HepG2 (cell line): ENCODE measurements at regions not wholly inside any gene's neighbourhood (a gene's known extent, or its start where the extent isn't known, plus 50 kb on each side); places are given as distances from the start of the nearest gene placed in this dataset.
A peak's percentile ranks its signal among the peaks of the same experiment; 100 is the strongest.

Experiments used
- ATAC-seq: fragments of 200-7000 bp; cut with Tn5 transposase; 3 replicates; pipeline ENCODE4 v1.9.1; 2020; ENCODE audit warnings: mild to moderate bottlenecking, moderate library complexity
- BruUV-seq: library from RNA; stranded (reverse); fragments of 400-500 nt; replicated peaks from 2 replicates; lab custom pipeline; 2021; lab: Mats Ljungman, UMichigan
- CTCF ChIA-PET: fragments of 300-600 bp; formaldehyde crosslinking; extraction: SDS; loops from one replicate; lab custom pipeline; 2021; ENCODE audit warnings: low total read pairs, inconsistent platforms, low intra/inter-chr PET ratio; lab: Yijun Ruan, JAX
- POLR2A ChIA-PET: fragments of 350-600 bp; sonication (Branson Sonifier 250); formaldehyde crosslinking; loops from one replicate; lab custom pipeline; 2020; ENCODE audit warnings: antibody characterized with exemption, inconsistent platforms; lab: Yijun Ruan, JAX
- DNase-seq: peaks from one replicate; pipeline ENCODE4 v3.0.0-alpha.2; 2015; ENCODE audit warnings: low spot score
- FAIRE-seq: peaks from 3 replicates; lab custom pipeline; 2011; peaks lifted over from hg19 to GRCh38; lab: Jason Lieb, UNC
- H2AFZ ChIP-seq: one replicate; pipeline ENCODE4 v1.6.1; 2011; ENCODE audit warnings: low read length, inconsistent platforms
- H3K27ac ChIP-seq: fragments of 300-600 bp; 3 replicates; pipeline ENCODE4 v1.8.0; 2011; ENCODE audit warnings: mixed run types, mild to moderate bottlenecking, mixed read lengths, low read length, inconsistent platforms; ENCODE audit not compliant: insufficient read depth; ENCODE audit errors: extremely low read length
- H3K27me3 ChIP-seq, 2 experiments: fragments of 200-600 bp in 1 of 2; 2 replicates in 1 of 2; 3 replicates in 1 of 2; pipeline versions ENCODE4 v1.6.0 to v1.8.0; 2011; ENCODE audit warnings: low read length in 2 of 2, mild to moderate bottlenecking in 2 of 2, moderate library complexity in 2 of 2, inconsistent platforms in 1 of 2; ENCODE audit not compliant: insufficient read depth in 2 of 2, control insufficient read depth in 1 of 2
- H3K36me3 ChIP-seq, 2 experiments: fragments of 200-600 bp in 1 of 2; replicated peaks in 1 of 2; 2 replicates in 1 of 2; 3 replicates in 1 of 2; pipeline versions ENCODE4 v1.5.1 to v1.8.0; 2011; ENCODE audit warnings: low read length in 2 of 2, inconsistent platforms in 1 of 2; ENCODE audit not compliant: insufficient read depth in 2 of 2, control insufficient read depth in 1 of 2
- H3K4me1 ChIP-seq: 2 replicates; pipeline ENCODE4 v1.5.1; 2012; ENCODE audit warnings: low read length, inconsistent platforms; ENCODE audit not compliant: insufficient read depth
- H3K4me2 ChIP-seq: 2 replicates; pipeline ENCODE4 v1.6.0; 2011; ENCODE audit warnings: low read depth, low read length, inconsistent platforms
- H3K4me3 ChIP-seq, 3 experiments: fragments of 200-600 bp in 1 of 3; sonication (generic), shearing (Covaris generic) in 1 of 3; replicated peaks in 1 of 3; 2 replicates each; pipeline ENCODE4 v1.5.1; 2011 to 2016; ENCODE audit warnings: low read length in 3 of 3, inconsistent platforms in 2 of 3, low read depth in 2 of 3, mild to moderate bottlenecking in 2 of 3, control low read depth in 1 of 3, mixed read lengths in 1 of 3; ENCODE audit not compliant: insufficient read depth in 1 of 3
- H3K79me2 ChIP-seq: one replicate; pipeline ENCODE4 v1.6.1; 2011; ENCODE audit warnings: low read length, inconsistent platforms; ENCODE audit not compliant: insufficient read depth
- H3K9ac ChIP-seq: 2 replicates; pipeline ENCODE4 v1.6.0; 2011; ENCODE audit warnings: mild to moderate bottlenecking, low read depth, low read length, inconsistent platforms; ENCODE audit not compliant: insufficient read depth
- H3K9me3 ChIP-seq: 2 replicates; pipeline ENCODE4 v1.5.1; 2012; ENCODE audit warnings: mild to moderate bottlenecking, low read length
- H4K20me1 ChIP-seq: 2 replicates; pipeline ENCODE4 v1.6.0; 2011; ENCODE audit warnings: inconsistent platforms, mild to moderate bottlenecking, low read length, moderate library complexity; ENCODE audit not compliant: insufficient read depth
- HOXA3 ChIP-seq: sonication (generic); formaldehyde crosslinking; IDR thresholded peaks from 2 replicates; pipeline ENCODE4 v1.5.0; 2020; ENCODE audit warnings: missing genetic modification reagents
- HOXA5 ChIP-seq: sonication (generic); formaldehyde crosslinking; IDR thresholded peaks from 2 replicates; pipeline ENCODE4 v1.4.0; 2020; ENCODE audit warnings: missing genetic modification reagents
- MAFF ChIP-seq: IDR thresholded peaks from 2 replicates; pipeline ENCODE4 v1.6.1; 2011; ENCODE audit warnings: low read depth, low read length, improper control_type of control experiment
- MAFK ChIP-seq, 2 experiments: IDR thresholded peaks in 1 of 2; conservative IDR thresholded peaks in 1 of 2; 2 replicates each; pipeline ENCODE4 v1.6.1; 2011; ENCODE audit warnings: improper control_type of control experiment in 2 of 2, low read length in 2 of 2
- MEIS1 ChIP-seq: sonication (generic); formaldehyde crosslinking; IDR thresholded peaks from 2 replicates; pipeline ENCODE4 v1.9.0; 2021; ENCODE audit warnings: mild to moderate bottlenecking, missing genetic modification reagents, moderate library complexity, borderline replicate concordance
- MIER3 ChIP-seq: IDR thresholded peaks from 2 replicates; pipeline ENCODE4 v1.6.1; 2016; ENCODE audit warnings: missing compliant biosample characterization, borderline replicate concordance
- NAIF1 ChIP-seq: sonication (generic); formaldehyde crosslinking; IDR thresholded peaks from 2 replicates; pipeline ENCODE4 v1.5.0; 2020; ENCODE audit warnings: mild to moderate bottlenecking, missing genetic modification reagents, borderline replicate concordance
- NR2F2 ChIP-seq: IDR thresholded peaks from 2 replicates; pipeline ENCODE4 v1.6.1; 2012; ENCODE audit warnings: low read depth, inconsistent platforms, borderline replicate concordance
- PAX8 ChIP-seq: sonication (generic); formaldehyde crosslinking; IDR thresholded peaks from 2 replicates; pipeline ENCODE4 v1.8.0; 2022; ENCODE audit warnings: mild to moderate bottlenecking, missing genetic modification reagents, borderline replicate concordance
- SYNCRIP ChIP-seq: fragments of 200-400 bp; formaldehyde crosslinking; IDR thresholded peaks from 2 replicates; pipeline ENCODE4 v1.6.1; 2018; ENCODE audit warnings: mild to moderate bottlenecking, low read depth, low read length; ENCODE audit not compliant: insufficient read depth
- ZBTB34 ChIP-seq: sonication (generic); formaldehyde crosslinking; IDR thresholded peaks from 2 replicates; pipeline ENCODE4 v1.8.0; 2022; ENCODE audit warnings: mild to moderate bottlenecking, missing genetic modification reagents
- ZFP36L1 ChIP-seq: sonication (generic); formaldehyde crosslinking; IDR thresholded peaks from 2 replicates; pipeline ENCODE4 v1.8.0; 2022; ENCODE audit warnings: mild to moderate bottlenecking, missing genetic modification reagents, moderate library complexity
- ZNF3 ChIP-seq: IDR thresholded peaks from 2 replicates; pipeline ENCODE4 v1.7.0; 2017; ENCODE audit warnings: inconsistent platforms
- ZNF501 ChIP-seq: sonication (generic); formaldehyde crosslinking; IDR thresholded peaks from 2 replicates; pipeline ENCODE4 v1.5.1; 2020; ENCODE audit warnings: mild to moderate bottlenecking, moderate library complexity, missing genetic modification reagents
- WGBS: methylation state at CpG from one replicate; pipeline ENCODE4 v1.1.6; 2017; ENCODE audit warnings: low lambda C conversion rate; 5-methylcytosine and 5-hydroxymethylcytosine counted together
- in situ Hi-C: cut with HindIII; loops from 2 replicates; pipeline ENCODE4 v1.10.0; 2017; ENCODE audit warnings: low pct_unique_long_range_greater_than_20kb; ENCODE audit not compliant: extremely low pct_ligation_motif_present
- intact Hi-C: fragments of 100-400 bp; cut with micrococcal nuclease; formaldehyde crosslinking; loops from one replicate; pipeline ENCODE4 v1.10.0; 2022; ENCODE audit not compliant: unreplicated experiment
- TF ChIP-seq, protein P1 (sequence below): sonication (generic); formaldehyde crosslinking; IDR thresholded peaks from 2 replicates; pipeline ENCODE4 v1.4.0; 2020; ENCODE audit warnings: missing genetic modification reagents

DNA sequence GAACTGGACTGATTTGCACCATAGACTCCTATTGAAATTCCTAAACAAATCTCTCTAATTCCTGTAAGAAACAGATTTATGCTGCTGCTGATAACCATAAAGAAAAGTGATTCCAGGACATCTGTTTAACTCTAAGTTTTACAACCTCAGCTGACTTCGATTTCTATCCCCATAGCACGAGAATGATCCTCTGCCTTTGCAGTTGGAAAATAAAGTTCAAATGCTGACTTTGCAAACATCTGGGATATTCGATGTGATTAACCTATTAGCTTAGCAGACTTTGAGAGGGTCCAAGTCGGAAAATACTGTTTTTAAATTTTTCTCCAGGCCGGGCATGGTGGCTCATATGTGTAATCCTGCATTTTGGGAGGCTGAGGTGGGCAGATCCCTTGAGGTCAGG lies 247.3 kb downstream of the PSAT1 start:
- no peak overlapping the region for H3K27ac ChIP-seq
- in situ Hi-C loops = no loop called here
- intact Hi-C loops = no loop called here
- H4K20me1 ChIP-seq = no peaks in the 10 kb centered on the region
- no peaks in the 10 kb centered on the region for H3K9me3 ChIP-seq
- no peak overlapping the region for H3K4me2 ChIP-seq
- H3K36me3 ChIP-seq = no peaks in the 10 kb centered on the region
- H3K79me2 ChIP-seq = no peaks in the 10 kb centered on the region
- FAIRE-seq = no peak
- no peak for DNase-seq
- WGBS = 3% methylated on average over 5 of the region's 5 CpGs
- POLR2A ChIA-PET = no interaction called here
- no peaks in the 10 kb centered on the region for H3K4me1 ChIP-seq
- H3K27me3 ChIP-seq = 0 out of 5 replicates have a peak, but pooled peaks cover 0 to 5% of the 10 kb centered on the region in 2 experiments
- no peak overlapping the region for H3K9ac ChIP-seq
- TF ChIP-seq MAFF = 0 out of 2 replicates have a peak, but pooled peaks have one; percentile 31
- TF ChIP-seq, protein P1, sequence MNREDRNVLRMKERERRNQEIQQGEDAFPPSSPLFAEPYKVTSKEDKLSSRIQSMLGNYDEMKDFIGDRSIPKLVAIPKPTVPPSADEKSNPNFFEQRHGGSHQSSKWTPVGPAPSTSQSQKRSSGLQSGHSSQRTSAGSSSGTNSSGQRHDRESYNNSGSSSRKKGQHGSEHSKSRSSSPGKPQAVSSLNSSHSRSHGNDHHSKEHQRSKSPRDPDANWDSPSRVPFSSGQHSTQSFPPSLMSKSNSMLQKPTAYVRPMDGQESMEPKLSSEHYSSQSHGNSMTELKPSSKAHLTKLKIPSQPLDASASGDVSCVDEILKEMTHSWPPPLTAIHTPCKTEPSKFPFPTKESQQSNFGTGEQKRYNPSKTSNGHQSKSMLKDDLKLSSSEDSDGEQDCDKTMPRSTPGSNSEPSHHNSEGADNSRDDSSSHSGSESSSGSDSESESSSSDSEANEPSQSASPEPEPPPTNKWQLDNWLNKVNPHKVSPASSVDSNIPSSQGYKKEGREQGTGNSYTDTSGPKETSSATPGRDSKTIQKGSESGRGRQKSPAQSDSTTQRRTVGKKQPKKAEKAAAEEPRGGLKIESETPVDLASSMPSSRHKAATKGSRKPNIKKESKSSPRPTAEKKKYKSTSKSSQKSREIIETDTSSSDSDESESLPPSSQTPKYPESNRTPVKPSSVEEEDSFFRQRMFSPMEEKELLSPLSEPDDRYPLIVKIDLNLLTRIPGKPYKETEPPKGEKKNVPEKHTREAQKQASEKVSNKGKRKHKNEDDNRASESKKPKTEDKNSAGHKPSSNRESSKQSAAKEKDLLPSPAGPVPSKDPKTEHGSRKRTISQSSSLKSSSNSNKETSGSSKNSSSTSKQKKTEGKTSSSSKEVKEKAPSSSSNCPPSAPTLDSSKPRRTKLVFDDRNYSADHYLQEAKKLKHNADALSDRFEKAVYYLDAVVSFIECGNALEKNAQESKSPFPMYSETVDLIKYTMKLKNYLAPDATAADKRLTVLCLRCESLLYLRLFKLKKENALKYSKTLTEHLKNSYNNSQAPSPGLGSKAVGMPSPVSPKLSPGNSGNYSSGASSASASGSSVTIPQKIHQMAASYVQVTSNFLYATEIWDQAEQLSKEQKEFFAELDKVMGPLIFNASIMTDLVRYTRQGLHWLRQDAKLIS (CRISPR knock-in tag) = no peak
- peak; percentile 33 to 60; a peak in 3 of 4 replicates for TF ChIP-seq MAFK (conservative IDR thresholded peaks at IDR 0.05 in 1 of 2, IDR thresholded peaks at IDR 0.05 in 1 of 2; ENCODE audit: low read length in 2 of 2)
- no peak for ATAC-seq
- CTCF ChIA-PET = no interaction called here
- no peak overlapping the region for H2AFZ ChIP-seq
- no peak overlapping the region for H3K4me3 ChIP-seq
- no TSS peak for BruUV-seq

GRCh38 chr9:78547831-78548230 lies 250.9 kb downstream of the PSAT1 start:
- DNase-seq = no peak
- no TSS peak for BruUV-seq
- Histone ChIP-seq H3K9me3 (no peaks in the 10 kb centered on the region), H3K4me3 (no peak overlapping the region), H2AFZ (no peak overlapping the region), H3K9ac (no peak overlapping the region), H3K27ac (no peak overlapping the region), H3K4me2 (no peak overlapping the region), H3K4me1 (peaks cover 4% of the 10 kb centered on the region; the same call in 1 of the 2 replicates), H4K20me1 (no peaks in the 10 kb centered on the region), H3K27me3 (peaks cover 0 to 5% of the 10 kb centered on the region in 2 experiments; a peak in 1 of 5 replicates), H3K36me3 (no peaks in the 10 kb centered on the region), H3K79me2 (no peaks in the 10 kb centered on the region)
- no peak for FAIRE-seq
- ChIA-PET POLR2A (no interaction called here), CTCF (no interaction called here)
- ATAC-seq = no peak
- intact Hi-C loops (no loop called here), in situ Hi-C loops (no loop called here)
- 50% methylated on average over 1 of the region's 1 CpG for WGBS
- no peak for TF ChIP-seq MIER3
- TF ChIP-seq NAIF1 (CRISPR knock-in tag) = no peak
- TF ChIP-seq ZFP36L1 (CRISPR knock-in tag) = no peak
- TF ChIP-seq ZNF501 (CRISPR knock-in tag) = no peak
- TF ChIP-seq NR2F2 = no peak
- TF ChIP-seq PAX8 (CRISPR knock-in tag) = no peak
- no peak for TF ChIP-seq HOXA3
- TF ChIP-seq SYNCRIP = no peak
- no peak for TF ChIP-seq HOXA5
- TF ChIP-seq MEIS1 (CRISPR knock-in tag) = no peak
- TF ChIP-seq ZNF3 (CRISPR knock-in tag) = no peak
- TF ChIP-seq ZBTB34 (CRISPR knock-in tag) = no peak
